Stimulated activated CD8-positive, alpha-beta memory T cell treated with anti-CD3 and anti-CD28 coated beads, Interleukin-15, amount 100 ng/mL, for 48 hours (primary cell): ENCODE measurements at regions not wholly inside any gene's neighbourhood (a gene's known extent, or its start where the extent isn't known, plus 50 kb on each side); places are given as distances from the start of the nearest gene placed in this dataset.
"Not testable (repeated sequence)": the region's sequence is repeated elsewhere in the genome, so short reads cannot be mapped to it uniquely, and the experiment has no call there.

Source experiments
- DNase-seq, 2 donors: peaks; one replicate each; pipeline ENCODE4 v3.0.0-alpha.2; 2020; ENCODE audit warnings: low read depth in 2 of 2

DNA sequence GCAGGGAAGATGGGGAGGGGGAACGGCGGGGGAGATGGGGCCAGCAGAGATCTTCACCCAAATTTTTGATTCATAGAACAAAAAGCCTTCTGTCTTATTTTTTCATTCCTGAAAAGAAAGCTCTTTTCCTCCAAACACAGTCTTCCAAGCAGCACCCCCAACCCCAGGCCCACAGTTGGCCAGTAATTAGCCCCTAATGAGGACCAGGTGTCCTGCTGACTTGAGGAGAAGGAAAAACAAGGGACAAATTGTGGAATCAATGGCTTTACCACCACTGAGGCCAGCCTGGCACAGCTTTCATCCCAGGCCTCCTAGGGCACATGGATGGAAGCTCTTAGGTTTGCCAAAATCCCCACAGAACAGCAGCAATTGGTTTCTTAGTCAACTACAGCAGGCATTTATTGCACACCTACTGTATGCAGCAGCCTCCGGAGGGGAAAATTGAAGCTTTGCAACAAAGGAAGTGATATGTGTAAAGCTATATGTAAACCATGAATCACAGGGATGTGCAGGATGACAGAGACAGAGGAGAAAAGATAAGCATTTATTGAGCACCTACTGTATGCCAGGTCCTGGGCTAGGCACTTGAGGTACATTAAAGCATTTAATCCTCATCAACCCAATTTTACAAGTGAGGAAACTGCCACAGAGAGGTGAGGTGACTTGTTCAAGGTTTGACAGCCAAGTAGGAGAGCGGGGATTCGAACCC is 199.5 kb downstream of the TBC1D2B start:
- DNase-seq, result no peak

GRCh38 chr15:77876107-77876820 is 201.2 kb downstream of the TBC1D2B start:
- not testable (repeated sequence) for DNase-seq

GRCh38 chr15:77875066-77875721 is 202.3 kb downstream of the TBC1D2B start:
- peak; percentile 11 to 25 for DNase-seq

DNA sequence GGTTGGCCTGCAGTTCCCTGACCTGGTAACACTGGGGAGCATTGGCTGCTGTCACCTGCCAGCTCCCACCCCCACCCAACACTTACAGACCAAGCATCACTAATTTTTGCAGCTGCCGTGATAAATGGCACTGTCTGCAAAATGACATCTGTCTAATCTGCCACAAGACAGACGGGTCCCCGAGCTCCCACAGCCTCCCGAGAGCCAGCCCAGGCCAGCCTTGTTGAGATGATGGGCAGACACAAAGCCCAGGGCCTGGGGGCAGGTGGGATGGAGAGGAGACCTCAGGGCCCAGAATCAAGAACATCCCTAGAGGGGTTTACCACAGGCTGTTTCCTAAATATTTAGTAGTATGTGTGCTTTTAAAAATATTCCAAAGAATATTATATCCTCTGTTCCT is 203.4 kb downstream of the TBC1D2B start:
- no peak for DNase-seq

DNA sequence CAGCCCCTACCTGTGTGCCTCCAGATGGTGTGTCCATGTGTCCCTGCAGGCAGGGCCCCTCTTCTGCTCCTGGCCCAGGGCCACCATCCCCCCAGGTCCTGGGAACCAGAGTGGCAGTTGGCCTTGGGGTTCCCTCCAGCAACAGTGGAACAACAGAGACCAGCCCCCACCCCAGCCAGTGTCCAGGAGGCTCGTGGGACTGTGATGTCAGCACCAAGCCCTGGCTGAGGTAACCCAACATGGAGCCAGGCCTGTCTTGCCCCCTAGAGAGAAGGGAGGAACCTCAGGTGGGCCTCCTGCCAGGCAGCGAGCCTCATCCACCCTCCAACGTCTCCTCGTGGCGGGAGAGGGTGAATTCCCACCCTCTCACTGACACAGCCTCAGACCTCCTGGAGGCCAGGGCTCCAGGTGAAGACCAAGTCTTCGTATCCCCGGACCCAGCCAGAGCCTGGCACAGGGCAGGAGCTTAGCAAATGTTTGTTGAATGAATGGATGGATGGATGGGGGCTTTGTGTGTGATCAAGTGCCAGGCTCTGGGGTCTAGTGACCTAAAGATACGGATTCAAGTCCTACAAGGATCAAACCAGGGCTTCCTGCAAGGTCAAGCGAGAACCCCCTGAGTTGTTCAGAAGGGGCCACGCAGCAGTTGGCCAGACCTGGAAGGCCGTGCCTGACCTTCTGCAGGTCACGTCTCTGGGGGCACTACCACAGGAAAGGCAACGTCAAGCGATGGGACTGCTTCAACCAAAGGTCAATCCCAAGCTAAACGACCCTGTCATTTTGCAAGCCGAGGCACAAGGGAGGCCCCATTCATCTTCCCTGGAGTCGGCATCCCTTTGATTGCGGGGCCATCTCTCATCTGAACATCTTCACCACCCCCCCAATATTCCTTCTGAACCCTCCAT is 204.7 kb downstream of the TBC1D2B start:
- DNase-seq, result not testable (repeated sequence)

- no peak for DNase-seq
These were observed 205.6 kb downstream of the TBC1D2B start for GRCh38 chr15:77871852-77872371.

DNA sequence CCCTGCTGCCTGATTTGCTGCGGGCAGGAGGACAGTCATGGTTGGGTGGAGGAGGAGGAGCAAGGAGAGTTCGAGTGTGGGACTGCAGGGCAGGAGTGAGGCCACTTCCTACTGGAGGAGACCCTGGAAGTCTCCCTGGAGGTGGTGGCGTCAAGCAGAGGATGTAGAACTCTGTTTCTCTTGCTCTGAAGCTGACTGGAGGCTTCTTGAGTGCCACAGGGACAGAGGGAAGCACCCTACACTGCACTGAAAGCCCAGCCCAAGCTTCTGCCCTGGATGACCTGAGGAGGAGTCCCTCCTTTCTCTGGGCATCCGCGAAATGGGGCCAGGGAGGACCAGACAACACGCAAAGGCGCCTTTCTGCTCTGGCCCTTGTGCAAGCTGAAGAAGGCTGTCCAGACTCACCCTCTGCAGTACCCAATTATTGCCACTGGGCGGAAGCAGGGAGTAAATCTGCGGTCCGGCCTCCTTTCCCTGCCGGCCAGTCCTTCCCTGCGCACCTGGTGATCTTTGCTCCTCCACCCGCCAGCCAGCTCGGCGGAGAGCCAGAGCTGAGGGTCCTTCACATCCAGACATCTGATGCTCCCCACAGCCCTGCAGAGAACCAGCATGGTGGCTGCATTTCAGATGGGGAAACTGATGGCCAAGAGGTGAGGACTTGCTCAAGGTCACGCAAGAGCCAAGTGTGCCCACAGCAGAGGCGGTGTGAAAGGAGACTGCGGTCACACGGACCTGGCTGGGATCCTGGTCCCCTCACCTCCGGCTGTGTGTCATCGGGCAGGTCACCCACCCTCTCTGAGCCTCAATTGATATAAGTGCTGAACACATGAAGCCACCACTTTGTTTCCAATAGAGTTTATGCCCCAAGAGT is 207.1 kb downstream of the TBC1D2B start:
- DNase-seq, result peak; percentile 7 to 10

DNA sequence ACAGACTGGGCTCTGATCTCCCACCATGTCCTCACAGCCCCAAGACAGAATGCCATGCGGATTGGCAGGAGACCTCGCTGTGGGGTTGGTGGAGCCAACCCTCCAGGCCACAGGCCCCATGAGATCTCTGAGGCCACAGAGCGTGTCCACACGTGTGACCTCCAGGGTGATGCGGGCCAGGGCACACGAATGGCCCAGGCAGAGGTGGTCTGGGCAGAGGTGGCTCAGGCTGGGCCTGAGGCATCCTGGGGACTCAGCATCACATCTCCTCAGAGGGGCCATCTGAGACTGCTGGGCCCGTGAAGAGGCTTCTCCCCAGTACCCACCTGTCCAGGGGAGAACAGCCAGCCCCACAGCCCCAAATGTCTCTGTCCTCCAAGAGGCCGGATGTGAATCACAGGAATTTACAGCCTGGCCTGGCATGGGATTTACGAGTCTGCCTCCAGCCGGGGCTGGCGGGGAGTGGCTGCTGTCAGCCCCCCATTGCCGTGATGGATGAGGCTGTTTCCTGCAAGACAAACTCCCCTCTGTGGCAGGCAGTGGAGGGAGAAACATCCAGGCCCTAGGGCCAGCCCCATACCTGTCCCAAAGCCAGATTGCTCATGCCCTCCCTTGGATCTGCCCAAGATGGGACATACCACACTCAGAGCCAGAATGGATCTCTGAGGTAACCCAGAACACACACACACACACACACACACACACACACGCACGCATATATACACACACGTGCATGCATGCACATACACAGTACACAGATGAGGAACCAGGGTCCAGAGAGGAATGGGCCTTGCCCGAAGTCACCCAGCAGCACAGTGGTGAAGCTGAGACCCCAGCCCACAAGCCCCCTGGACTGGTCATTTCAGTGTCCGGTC is 208.3 kb downstream of the TBC1D2B start:
- no peak for DNase-seq

DNA sequence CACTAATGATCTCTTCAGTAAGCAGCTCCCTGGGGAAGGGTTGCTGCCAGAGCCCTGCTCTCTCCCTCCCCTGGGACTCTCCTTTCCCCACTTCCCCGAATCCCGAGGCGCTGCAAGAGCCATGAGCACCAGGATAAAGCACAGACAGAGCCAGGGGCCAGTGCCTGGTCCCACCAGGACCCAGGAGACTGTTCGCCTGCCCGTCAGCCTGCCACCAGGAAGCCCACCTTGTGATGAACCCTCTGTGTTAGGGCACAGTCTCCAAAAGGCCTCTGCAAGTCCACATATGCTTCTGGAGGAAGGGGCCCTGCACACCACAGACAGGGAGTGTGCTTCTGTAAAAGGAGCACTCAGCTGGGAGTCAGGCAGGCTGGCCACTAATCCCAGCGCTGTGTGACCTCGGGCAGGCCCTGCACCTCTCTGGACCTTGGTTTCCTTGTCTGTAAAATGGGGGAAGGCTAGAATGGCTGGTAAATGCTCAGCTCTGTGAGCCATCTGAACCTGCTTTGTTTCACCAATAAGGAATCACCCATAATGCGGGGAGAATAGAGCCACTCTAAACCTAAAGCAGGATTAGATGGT is 209.4 kb downstream of the TBC1D2B start:
- not testable (repeated sequence) for DNase-seq

GRCh38 chr15:77867266-77868047 is 210.1 kb downstream of the TBC1D2B start:
- DNase-seq, result no peak

GRCh38 chr15:77866596-77867125 is 210.8 kb downstream of the TBC1D2B start:
- DNase-seq, result no peak

- DNase-seq, result no peak
These were observed 211.3 kb downstream of the TBC1D2B start for GRCh38 chr15:77866186-77866585.

DNA sequence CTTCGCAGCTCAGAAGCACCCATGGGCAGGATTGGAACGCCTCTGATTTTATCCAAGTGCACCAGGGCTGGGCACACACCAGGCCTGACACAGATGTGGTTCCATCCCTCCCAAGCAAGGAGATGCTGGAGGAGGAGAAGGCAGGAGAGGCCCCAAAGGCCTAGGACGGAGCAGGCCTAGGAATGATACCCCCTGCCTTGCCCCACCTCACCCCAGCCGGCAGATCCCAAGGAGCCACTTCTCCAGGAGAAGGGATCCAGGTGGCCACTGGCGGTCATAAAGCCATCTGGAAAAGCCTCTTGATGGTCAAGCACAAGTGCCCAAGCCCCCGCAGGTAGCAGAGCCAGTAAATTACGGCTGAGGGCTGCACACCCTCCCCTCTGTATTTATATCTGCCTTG is 211.8 kb downstream of the TBC1D2B start:
- no peak for DNase-seq

- no peak for DNase-seq
These were observed 212.4 kb downstream of the TBC1D2B start for GRCh38 chr15:77865106-77865610.

GRCh38 chr15:77864211-77865105 is 213.1 kb downstream of the TBC1D2B start:
- no peak for DNase-seq

DNA sequence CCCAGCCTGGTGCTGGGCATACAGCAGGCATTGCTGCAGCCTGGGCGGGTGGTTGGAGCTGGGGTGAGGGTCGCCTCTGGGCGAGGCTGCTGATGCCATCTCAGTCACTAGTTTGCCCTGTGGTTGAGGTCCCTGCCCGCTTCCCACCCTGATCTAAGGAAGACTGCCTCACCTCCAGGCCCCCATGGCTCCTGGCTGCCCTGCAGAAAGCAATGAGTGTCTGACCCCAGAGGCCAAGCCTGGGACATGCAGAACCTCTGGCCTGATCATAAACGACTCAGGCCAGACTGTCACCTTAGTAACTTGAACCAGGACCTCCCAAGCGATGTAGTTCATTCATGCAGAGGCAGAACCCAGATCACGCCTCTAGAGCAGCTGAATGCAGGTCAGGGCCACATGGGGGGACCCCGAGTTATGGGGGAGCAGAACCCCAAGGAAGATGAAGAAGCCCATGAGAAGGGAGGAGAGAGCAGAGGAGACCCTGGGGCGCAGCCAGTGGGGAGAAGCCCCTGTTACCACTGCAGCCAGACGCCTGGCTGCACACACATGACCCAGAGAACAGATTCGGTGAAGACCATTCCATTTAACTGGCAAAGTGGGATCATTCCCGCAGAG is 213.9 kb downstream of the TBC1D2B start:
- no peak for DNase-seq
